GM18909 (cell line): ENCODE measurements at regions not wholly inside any gene's neighbourhood (a gene's known extent, or its start where the extent isn't known, plus 50 kb on each side); places are given as distances from the start of the nearest gene placed in this dataset.

Source experiments
- ATAC-seq: cut with Tn5 transposase; IDR thresholded peaks from one replicate; pipeline ENCODE4 v1.9.1; 2021; ENCODE audit warnings: mild to moderate bottlenecking; ENCODE audit not compliant: unreplicated experiment, poor library complexity

GRCh38 chr21:16552880-16553279 is 823.1 kb downstream of the USP25 start:
- no peak for ATAC-seq

- no peak for ATAC-seq
Observed at GRCh38 chr21:16554503-16554902, 824.7 kb downstream of the USP25 start.

- ATAC-seq: no peak
Observed at GRCh38 chr21:16563116-16563515, 833.3 kb downstream of the USP25 start.

GRCh38 chr21:16563795-16564194 is 834.0 kb downstream of the USP25 start:
- ATAC-seq: no peak

- no peak for ATAC-seq
Observed at GRCh38 chr21:16568244-16568643, 838.5 kb downstream of the USP25 start.

- ATAC-seq: no peak
Observed at GRCh38 chr21:16568661-16569060, 838.9 kb downstream of the USP25 start.

GRCh38 chr21:16569679-16570078 is 839.9 kb downstream of the USP25 start:
- ATAC-seq: no peak

- ATAC-seq: no peak
Observed at GRCh38 chr21:16570171-16570570, 840.4 kb downstream of the USP25 start.

GRCh38 chr21:16570856-16571255 is 841.1 kb downstream of the USP25 start:
- ATAC-seq: no peak

- no peak for ATAC-seq
Observed at GRCh38 chr21:16571594-16571993, 841.8 kb downstream of the USP25 start.

- no peak for ATAC-seq
Observed at GRCh38 chr21:16572032-16572431, 842.2 kb downstream of the USP25 start.

- ATAC-seq: no peak
Observed at GRCh38 chr21:16573578-16573977, 843.8 kb downstream of the USP25 start.

- ATAC-seq: no peak
Observed at GRCh38 chr21:16577975-16578374, 848.2 kb downstream of the USP25 start.

- ATAC-seq: no peak
Observed at GRCh38 chr21:16578912-16579311, 849.1 kb downstream of the USP25 start.

GRCh38 chr21:16579538-16579937 is 849.8 kb downstream of the USP25 start:
- ATAC-seq: no peak

GRCh38 chr21:16580661-16581060 is 850.9 kb downstream of the USP25 start:
- no peak for ATAC-seq

GRCh38 chr21:16583556-16583955 is 853.8 kb downstream of the USP25 start:
- ATAC-seq: no peak

GRCh38 chr21:16584756-16585155 is 855.0 kb downstream of the USP25 start:
- no peak for ATAC-seq

- no peak for ATAC-seq
Observed at GRCh38 chr21:16585896-16586295, 856.1 kb downstream of the USP25 start.

- ATAC-seq: no peak
Observed at GRCh38 chr21:16587141-16587581, 857.4 kb downstream of the USP25 start.

GRCh38 chr21:16587681-16588375 is 858.0 kb downstream of the USP25 start:
- no peak for ATAC-seq

GRCh38 chr21:16588433-16588860 is 858.7 kb downstream of the USP25 start:
- ATAC-seq: no peak
